ENCODE measurements at regions not wholly inside any gene's neighbourhood (a gene's known extent, or its start where the extent isn't known, plus 50 kb on each side); places are given as distances from the start of the nearest gene placed in this dataset.

DNA sequence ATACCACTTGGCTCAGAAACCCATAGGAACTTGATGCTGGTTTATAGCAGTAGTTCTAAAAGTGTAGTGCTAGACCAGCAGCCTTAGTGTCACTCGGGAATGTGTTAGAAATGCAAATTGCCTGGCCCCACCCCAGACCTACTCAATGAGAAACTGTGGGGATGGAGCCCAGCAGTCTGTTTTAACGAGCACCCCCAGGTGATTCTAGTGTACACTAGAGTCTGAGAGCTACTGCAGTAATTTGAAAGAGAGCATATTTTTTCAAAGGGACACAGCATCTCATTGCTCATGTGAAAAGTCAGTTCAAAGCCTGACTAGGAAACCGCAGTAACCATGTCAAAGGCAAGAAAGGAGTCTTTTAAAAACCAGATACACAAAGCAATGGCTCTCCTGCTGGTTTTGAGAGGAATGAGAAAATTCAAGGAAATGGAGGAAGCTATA lies 313.4 kb downstream of the SQOR start:
- Histone ChIP-seq H3K36me3 (no peaks in the 10 kb centered on the region), H3K9me3 (no peaks in the 10 kb centered on the region), H3K4me3 (no peak overlapping the region), H3K4me1 (no peaks in the 10 kb centered on the region), H3K27me3 (no peaks in the 10 kb centered on the region), H3K27ac (no peak overlapping the region)
- TF ChIP-seq, protein P1, sequence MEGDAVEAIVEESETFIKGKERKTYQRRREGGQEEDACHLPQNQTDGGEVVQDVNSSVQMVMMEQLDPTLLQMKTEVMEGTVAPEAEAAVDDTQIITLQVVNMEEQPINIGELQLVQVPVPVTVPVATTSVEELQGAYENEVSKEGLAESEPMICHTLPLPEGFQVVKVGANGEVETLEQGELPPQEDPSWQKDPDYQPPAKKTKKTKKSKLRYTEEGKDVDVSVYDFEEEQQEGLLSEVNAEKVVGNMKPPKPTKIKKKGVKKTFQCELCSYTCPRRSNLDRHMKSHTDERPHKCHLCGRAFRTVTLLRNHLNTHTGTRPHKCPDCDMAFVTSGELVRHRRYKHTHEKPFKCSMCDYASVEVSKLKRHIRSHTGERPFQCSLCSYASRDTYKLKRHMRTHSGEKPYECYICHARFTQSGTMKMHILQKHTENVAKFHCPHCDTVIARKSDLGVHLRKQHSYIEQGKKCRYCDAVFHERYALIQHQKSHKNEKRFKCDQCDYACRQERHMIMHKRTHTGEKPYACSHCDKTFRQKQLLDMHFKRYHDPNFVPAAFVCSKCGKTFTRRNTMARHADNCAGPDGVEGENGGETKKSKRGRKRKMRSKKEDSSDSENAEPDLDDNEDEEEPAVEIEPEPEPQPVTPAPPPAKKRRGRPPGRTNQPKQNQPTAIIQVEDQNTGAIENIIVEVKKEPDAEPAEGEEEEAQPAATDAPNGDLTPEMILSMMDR (IDR thresholded peaks at IDR 0.05): no peak
- intact Hi-C loops (cut with DNase I): no loop called here
- no peak for DNase-seq (ENCODE audit: low spot score in 2 of 2)

DNA sequence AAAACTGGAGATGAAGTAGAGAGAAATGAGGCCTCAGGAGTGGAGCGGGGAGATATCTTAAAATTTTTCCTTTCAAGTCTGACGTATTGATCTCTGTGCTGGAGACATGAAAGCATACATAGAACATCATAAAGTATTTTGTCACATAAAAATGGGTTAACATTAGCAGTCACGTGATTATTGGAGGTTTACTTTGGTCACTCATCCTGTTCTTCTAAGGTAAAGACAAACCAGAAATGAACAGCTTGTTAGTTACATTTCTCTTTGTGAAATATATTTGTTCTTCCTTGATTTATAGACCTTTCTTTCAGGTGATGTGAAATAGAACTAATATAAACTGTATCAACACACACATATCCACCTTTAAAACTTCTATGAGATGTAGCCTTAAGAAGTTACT lies 324.1 kb downstream of the SQOR start:
- Histone ChIP-seq H3K9me3 (peaks cover 0 to 7% of the 10 kb centered on the region in 2 donors), H3K4me3 (no peak overlapping the region), H3K27ac (no peak overlapping the region), H3K27me3 (no peaks in the 10 kb centered on the region), H3K36me3 (no peaks in the 10 kb centered on the region), H3K4me1 (no peaks in the 10 kb centered on the region)
- TF ChIP-seq, protein P1 (IDR thresholded peaks at IDR 0.05): no peak
- DNase-seq (ENCODE audit: low spot score in 2 of 2): no peak
- intact Hi-C loops (cut with DNase I): no loop called here

DNA sequence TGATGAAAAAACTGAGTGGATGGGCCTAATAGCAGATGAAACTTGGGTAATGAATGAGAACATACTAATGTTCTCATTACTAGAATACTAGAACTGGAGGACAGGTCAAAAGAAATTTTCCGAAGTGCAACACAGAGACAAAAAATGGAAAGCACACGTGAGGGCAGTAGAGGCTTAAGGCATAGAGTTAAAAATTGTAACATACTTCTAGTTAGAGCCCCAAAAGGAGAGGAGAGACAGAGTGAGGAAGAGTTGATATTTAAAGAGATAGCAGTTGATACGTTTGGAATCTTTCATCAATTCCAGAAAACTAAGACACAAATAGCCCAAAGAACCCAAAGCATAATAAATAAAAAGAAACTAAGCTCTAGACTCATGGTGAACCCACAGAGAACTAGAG lies 327.9 kb downstream of the SQOR start:
- H3K4me1 ChIP-seq: no peaks in the 10 kb centered on the region
- no peak overlapping the region for H3K27ac ChIP-seq
- no peak for DNase-seq (ENCODE audit: low spot score in 2 of 2)
- intact Hi-C loops (cut with DNase I): no loop called here
- H3K27me3 ChIP-seq: no peaks in the 10 kb centered on the region
- no peak overlapping the region for H3K4me3 ChIP-seq
- TF ChIP-seq, protein P1 (IDR thresholded peaks at IDR 0.05): no peak
- no peaks in the 10 kb centered on the region for H3K36me3 ChIP-seq
- H3K9me3 ChIP-seq: peaks cover 0 to 7% of the 10 kb centered on the region in 2 donors

DNA sequence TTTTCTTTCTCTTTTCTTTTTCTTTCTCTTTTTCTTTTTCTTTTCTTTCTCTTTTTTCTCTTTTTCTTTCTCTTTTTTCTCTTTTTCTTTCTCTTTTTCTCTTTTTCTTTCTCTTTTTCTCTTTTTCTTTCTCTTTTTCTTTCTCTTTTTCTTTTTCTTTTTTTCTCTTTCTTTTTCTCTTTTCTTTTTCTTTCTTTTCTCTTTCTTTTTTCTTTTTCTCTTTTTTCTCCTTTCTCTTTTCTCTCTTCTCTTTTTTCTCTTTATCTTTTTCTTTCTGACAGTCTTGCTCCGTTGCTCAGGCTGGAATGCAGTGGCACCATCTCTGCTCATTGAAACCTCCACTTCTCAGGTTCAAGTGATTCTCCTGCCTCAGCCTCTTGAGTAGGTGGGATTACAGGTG lies 335.7 kb downstream of the SQOR start:
- H3K4me3 ChIP-seq: no peak overlapping the region
- intact Hi-C loops (cut with DNase I): no loop called here
- H3K4me1 ChIP-seq: no peaks in the 10 kb centered on the region
- TF ChIP-seq, protein P1 (IDR thresholded peaks at IDR 0.05): no peak
- DNase-seq (ENCODE audit: low spot score in 2 of 2): no peak
- no peaks in the 10 kb centered on the region for H3K36me3 ChIP-seq
- no peaks in the 10 kb centered on the region for H3K27me3 ChIP-seq
- no peaks in the 10 kb centered on the region for H3K9me3 ChIP-seq
- H3K27ac ChIP-seq: no peak overlapping the region

DNA sequence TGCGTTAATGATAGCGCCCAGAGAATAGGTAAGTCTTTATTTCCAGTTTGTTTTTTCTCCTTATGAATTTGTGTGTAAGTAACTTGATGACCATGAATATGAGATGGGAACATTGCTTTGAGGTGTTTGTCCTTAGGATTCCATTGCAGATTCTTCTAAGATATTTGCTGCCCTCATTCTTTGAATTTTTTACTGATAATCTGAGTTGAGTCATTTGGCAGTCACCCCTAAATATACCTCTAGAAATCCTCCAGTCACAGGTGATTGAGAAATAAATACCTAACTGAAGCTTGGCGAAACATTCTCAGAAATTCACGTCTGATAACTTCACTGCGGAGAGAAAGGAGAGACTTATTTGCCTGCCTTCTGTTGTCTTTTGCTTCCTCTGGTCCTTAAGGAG lies 345.5 kb downstream of the SQOR start:
- no peaks in the 10 kb centered on the region for H3K36me3 ChIP-seq
- H3K4me3 ChIP-seq: no peak overlapping the region
- intact Hi-C loops (cut with DNase I): no loop called here
- H3K4me1 ChIP-seq: no peaks in the 10 kb centered on the region
- no peak for DNase-seq (ENCODE audit: low spot score in 2 of 2)
- TF ChIP-seq, protein P1 (IDR thresholded peaks at IDR 0.05): no peak
- no peak overlapping the region for H3K27ac ChIP-seq
- no peaks in the 10 kb centered on the region for H3K27me3 ChIP-seq
- no peaks in the 10 kb centered on the region for H3K9me3 ChIP-seq

DNA sequence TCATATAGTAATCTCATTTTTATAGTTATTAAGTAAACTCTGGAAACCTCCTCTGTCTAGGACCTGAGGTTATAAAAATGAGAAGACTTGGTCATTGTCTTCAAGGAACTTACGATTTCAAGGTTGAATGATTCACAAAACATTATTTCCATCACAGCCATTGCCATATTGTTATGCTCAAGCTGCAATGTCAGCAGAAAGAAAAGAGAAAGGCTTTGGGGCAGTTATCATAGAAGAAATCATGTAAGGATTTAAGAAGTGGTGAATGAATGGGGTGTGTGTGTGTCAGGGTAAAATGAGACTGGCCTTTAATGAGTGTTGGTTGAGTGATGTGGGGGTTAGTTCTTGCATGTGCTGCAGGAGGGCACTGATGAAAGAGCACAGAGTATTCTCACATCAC lies 346.8 kb downstream of the SQOR start:
- H3K9me3 ChIP-seq: peaks cover 0 to 3% of the 10 kb centered on the region in 2 donors
- H3K36me3 ChIP-seq: no peaks in the 10 kb centered on the region
- no peaks in the 10 kb centered on the region for H3K27me3 ChIP-seq
- TF ChIP-seq, protein P1 (IDR thresholded peaks at IDR 0.05): no peak
- no peak overlapping the region for H3K4me3 ChIP-seq
- intact Hi-C loops (cut with DNase I): no loop called here
- no peaks in the 10 kb centered on the region for H3K4me1 ChIP-seq
- no peak overlapping the region for H3K27ac ChIP-seq
- DNase-seq (ENCODE audit: low spot score in 2 of 2): no peak
